ENCODE measurements at regions not wholly inside any gene's neighbourhood (a gene's known extent, or its start where the extent isn't known, plus 50 kb on each side); places are given as distances from the start of the nearest gene placed in this dataset.

GRCh38 chr6:43934183-43934802, 164.3 kb downstream of the VEGFA start:
- peaks cover 0 to 6% of the 10 kb centered on the region in 2 donors for H3K4me1 ChIP-seq (ENCODE audit: control insufficient read depth in 1 of 2, insufficient read depth in 2 of 2, low read length in 2 of 2)
- H3K9me3 ChIP-seq (ENCODE audit: control insufficient read depth in 1 of 2, low read length in 2 of 2): no peaks in the 10 kb centered on the region
- H3K27ac ChIP-seq (ENCODE audit: low read depth, low read length): no peak overlapping the region
- H3K9ac ChIP-seq (ENCODE audit: low read depth in 1 of 2, low read length in 2 of 2): no peak overlapping the region
- no peak overlapping the region for H3K4me3 ChIP-seq (ENCODE audit: low read depth in 1 of 2, low read length in 2 of 2)
- H3K36me3 ChIP-seq (ENCODE audit: control insufficient read depth in 1 of 2, insufficient read depth in 2 of 2, low read length in 2 of 2): no peaks in the 10 kb centered on the region
- H3K27me3 ChIP-seq (ENCODE audit: control insufficient read depth in 1 of 2, insufficient read depth in 2 of 2, low read length in 2 of 2): no peaks in the 10 kb centered on the region

- H3K36me3 ChIP-seq (ENCODE audit: control insufficient read depth in 1 of 2, insufficient read depth in 2 of 2, low read length in 2 of 2): no peaks in the 10 kb centered on the region
- peaks cover 3 to 7% of the 10 kb centered on the region in 2 donors for H3K4me1 ChIP-seq (ENCODE audit: control insufficient read depth in 1 of 2, insufficient read depth in 2 of 2, low read length in 2 of 2)
- no peak overlapping the region for H3K9ac ChIP-seq (ENCODE audit: low read depth in 1 of 2, low read length in 2 of 2)
- H3K4me3 ChIP-seq (ENCODE audit: low read depth in 1 of 2, low read length in 2 of 2): no peak overlapping the region
- no peak overlapping the region for H3K27ac ChIP-seq (ENCODE audit: low read depth, low read length)
- H3K9me3 ChIP-seq (ENCODE audit: control insufficient read depth in 1 of 2, low read length in 2 of 2): no peaks in the 10 kb centered on the region
- no peaks in the 10 kb centered on the region for H3K27me3 ChIP-seq (ENCODE audit: control insufficient read depth in 1 of 2, insufficient read depth in 2 of 2, low read length in 2 of 2)
Observed at GRCh38 chr6:43933148-43933885, 163.3 kb downstream of the VEGFA start.

GRCh38 chr6:43932259-43933147, 162.5 kb downstream of the VEGFA start:
- H3K9ac ChIP-seq (ENCODE audit: low read depth in 1 of 2, low read length in 2 of 2): no peak overlapping the region
- H3K9me3 ChIP-seq (ENCODE audit: control insufficient read depth in 1 of 2, low read length in 2 of 2): no peaks in the 10 kb centered on the region
- no peak overlapping the region for H3K27ac ChIP-seq (ENCODE audit: low read depth, low read length)
- no peaks in the 10 kb centered on the region for H3K36me3 ChIP-seq (ENCODE audit: control insufficient read depth in 1 of 2, insufficient read depth in 2 of 2, low read length in 2 of 2)
- H3K27me3 ChIP-seq (ENCODE audit: control insufficient read depth in 1 of 2, insufficient read depth in 2 of 2, low read length in 2 of 2): no peaks in the 10 kb centered on the region
- H3K4me3 ChIP-seq (ENCODE audit: low read depth in 1 of 2, low read length in 2 of 2): no peak overlapping the region
- peaks cover 11 to 16% of the 10 kb centered on the region in 2 donors for H3K4me1 ChIP-seq (ENCODE audit: control insufficient read depth in 1 of 2, insufficient read depth in 2 of 2, low read length in 2 of 2)

GRCh38 chr6:43931201-43931600, 161.2 kb downstream of the VEGFA start:
- H3K36me3 ChIP-seq (ENCODE audit: control insufficient read depth in 1 of 2, insufficient read depth in 2 of 2, low read length in 2 of 2): no peaks in the 10 kb centered on the region
- no peaks in the 10 kb centered on the region for H3K9me3 ChIP-seq (ENCODE audit: control insufficient read depth in 1 of 2, low read length in 2 of 2)
- no peak overlapping the region for H3K4me3 ChIP-seq (ENCODE audit: low read depth in 1 of 2, low read length in 2 of 2)
- no peak overlapping the region for H3K9ac ChIP-seq (ENCODE audit: low read depth in 1 of 2, low read length in 2 of 2)
- H3K4me1 ChIP-seq (ENCODE audit: control insufficient read depth in 1 of 2, insufficient read depth in 2 of 2, low read length in 2 of 2): peaks cover 23 to 29% of the 10 kb centered on the region in 2 donors
- H3K27ac ChIP-seq (ENCODE audit: low read depth, low read length): no peak overlapping the region
- no peaks in the 10 kb centered on the region for H3K27me3 ChIP-seq (ENCODE audit: control insufficient read depth in 1 of 2, insufficient read depth in 2 of 2, low read length in 2 of 2)

GRCh38 chr6:43930440-43931154, 160.6 kb downstream of the VEGFA start:
- Histone ChIP-seq H3K4me3 (ENCODE audit: low read depth in 1 of 2, low read length in 2 of 2) (no peak overlapping the region), H3K4me1 (ENCODE audit: control insufficient read depth in 1 of 2, insufficient read depth in 2 of 2, low read length in 2 of 2) (peaks cover 25 to 30% of the 10 kb centered on the region in 2 donors), H3K9ac (ENCODE audit: low read depth in 1 of 2, low read length in 2 of 2) (no peak overlapping the region), H3K27ac (ENCODE audit: low read depth, low read length) (no peak overlapping the region), H3K9me3 (ENCODE audit: control insufficient read depth in 1 of 2, low read length in 2 of 2) (no peaks in the 10 kb centered on the region), H3K36me3 (ENCODE audit: control insufficient read depth in 1 of 2, insufficient read depth in 2 of 2, low read length in 2 of 2) (no peaks in the 10 kb centered on the region), H3K27me3 (ENCODE audit: control insufficient read depth in 1 of 2, insufficient read depth in 2 of 2, low read length in 2 of 2) (no peaks in the 10 kb centered on the region)

- Histone ChIP-seq H3K27ac (ENCODE audit: low read depth, low read length) (no peak overlapping the region), H3K27me3 (ENCODE audit: control insufficient read depth in 1 of 2, insufficient read depth in 2 of 2, low read length in 2 of 2) (no peaks in the 10 kb centered on the region), H3K4me3 (ENCODE audit: low read depth in 1 of 2, low read length in 2 of 2) (no peak overlapping the region), H3K9me3 (ENCODE audit: control insufficient read depth in 1 of 2, low read length in 2 of 2) (no peaks in the 10 kb centered on the region), H3K9ac (ENCODE audit: low read depth in 1 of 2, low read length in 2 of 2) (no peak overlapping the region), H3K4me1 (ENCODE audit: control insufficient read depth in 1 of 2, insufficient read depth in 2 of 2, low read length in 2 of 2) (peaks cover 25 to 30% of the 10 kb centered on the region in 2 donors), H3K36me3 (ENCODE audit: control insufficient read depth in 1 of 2, insufficient read depth in 2 of 2, low read length in 2 of 2) (no peaks in the 10 kb centered on the region)
Observed at GRCh38 chr6:43929511-43929910, 159.5 kb downstream of the VEGFA start.

- Histone ChIP-seq H3K27me3 (ENCODE audit: control insufficient read depth in 1 of 2, insufficient read depth in 2 of 2, low read length in 2 of 2) (no peaks in the 10 kb centered on the region), H3K9ac (ENCODE audit: low read depth in 1 of 2, low read length in 2 of 2) (no peak overlapping the region), H3K4me1 (ENCODE audit: control insufficient read depth in 1 of 2, insufficient read depth in 2 of 2, low read length in 2 of 2) (peaks cover 25 to 28% of the 10 kb centered on the region in 2 donors), H3K4me3 (ENCODE audit: low read depth in 1 of 2, low read length in 2 of 2) (no peak overlapping the region), H3K27ac (ENCODE audit: low read depth, low read length) (no peak overlapping the region), H3K9me3 (ENCODE audit: control insufficient read depth in 1 of 2, low read length in 2 of 2) (no peaks in the 10 kb centered on the region), H3K36me3 (ENCODE audit: control insufficient read depth in 1 of 2, insufficient read depth in 2 of 2, low read length in 2 of 2) (no peaks in the 10 kb centered on the region)
Observed at GRCh38 chr6:43927532-43928210, 157.7 kb downstream of the VEGFA start.

- H3K27ac ChIP-seq (ENCODE audit: low read depth, low read length): no peak overlapping the region
- no peaks in the 10 kb centered on the region for H3K36me3 ChIP-seq (ENCODE audit: control insufficient read depth in 1 of 2, insufficient read depth in 2 of 2, low read length in 2 of 2)
- H3K27me3 ChIP-seq (ENCODE audit: control insufficient read depth in 1 of 2, insufficient read depth in 2 of 2, low read length in 2 of 2): no peaks in the 10 kb centered on the region
- H3K4me1 ChIP-seq (ENCODE audit: control insufficient read depth in 1 of 2, insufficient read depth in 2 of 2, low read length in 2 of 2): peaks cover 25% of the 10 kb centered on the region in 2 donors
- H3K4me3 ChIP-seq (ENCODE audit: low read depth in 1 of 2, low read length in 2 of 2): no peak overlapping the region
- H3K9ac ChIP-seq (ENCODE audit: low read depth in 1 of 2, low read length in 2 of 2): no peak overlapping the region
- no peaks in the 10 kb centered on the region for H3K9me3 ChIP-seq (ENCODE audit: control insufficient read depth in 1 of 2, low read length in 2 of 2)
Observed at GRCh38 chr6:43926634-43927531, 156.9 kb downstream of the VEGFA start.

Measured in duodenal mucosa (tissue), 2 donors.